Liver (tissue), 8 donors: ENCODE measurements at regions not wholly inside any gene's neighbourhood (a gene's known extent, or its start where the extent isn't known, plus 50 kb on each side); places are given as distances from the start of the nearest gene placed in this dataset.

Source experiments
- DNase-seq: peaks from one replicate; pipeline ENCODE4 v3.0.0-alpha.2; 2017; ENCODE audit warnings: low spot score
- H3K27ac ChIP-seq, 2 donors: one replicate each; pipeline ENCODE4 v1.7.0; 2013; ENCODE audit warnings: inconsistent platforms in 2 of 2, low read length in 2 of 2, control low read depth in 1 of 2, low read depth in 1 of 2, mild to moderate bottlenecking in 1 of 2
- H3K27me3 ChIP-seq, 4 donors: one replicate each; pipeline versions ENCODE4 v1.6.1 to v1.7.0; 2013; ENCODE audit warnings: low read length in 3 of 4, inconsistent platforms in 1 of 4, mild to moderate bottlenecking in 1 of 4, moderate library complexity in 1 of 4; ENCODE audit not compliant: control insufficient read depth in 4 of 4, insufficient read depth in 4 of 4
- H3K36me3 ChIP-seq, 4 donors: one replicate each; pipeline versions ENCODE4 v1.6.1 to v1.7.0; 2013; ENCODE audit warnings: low read length in 3 of 4, mild to moderate bottlenecking in 3 of 4, low read depth in 1 of 4, moderate library complexity in 1 of 4; ENCODE audit not compliant: control insufficient read depth in 4 of 4, insufficient read depth in 3 of 4
- H3K4me1 ChIP-seq, 4 donors: one replicate each; pipeline versions ENCODE4 v1.6.1 to v1.7.0; 2013; ENCODE audit warnings: low read length in 3 of 4, mild to moderate bottlenecking in 3 of 4, moderate library complexity in 1 of 4; ENCODE audit not compliant: control insufficient read depth in 4 of 4, insufficient read depth in 4 of 4
- H3K4me3 ChIP-seq, 3 donors: one replicate each; pipeline versions ENCODE4 v1.6.1 to v1.7.0; 2013; ENCODE audit warnings: low read length in 3 of 3, control low read depth in 1 of 3, low read depth in 1 of 3, mild to moderate bottlenecking in 1 of 3
- H3K9ac ChIP-seq, 2 donors: one replicate each; pipeline ENCODE4 v1.7.0; 2013; ENCODE audit warnings: low read length in 2 of 2, mild to moderate bottlenecking in 2 of 2, moderate library complexity in 2 of 2, control low read depth in 1 of 2, low read depth in 1 of 2
- H3K9me3 ChIP-seq, 4 donors: one replicate each; pipeline versions ENCODE4 v1.6.1 to v1.7.0; 2013; ENCODE audit warnings: low read length in 3 of 4; ENCODE audit not compliant: control insufficient read depth in 4 of 4
- ATF3 ChIP-seq: IDR thresholded peaks from 2 replicates; pipeline ENCODE4 v1.6.1; 2016; ENCODE audit warnings: antibody characterized with exemption
- CTCF ChIP-seq: fragments of 150-350 bp; IDR thresholded peaks from 2 replicates; pipeline ENCODE4 v1.5.1; 2017; ENCODE audit warnings: improper control_type of control experiment, low read depth, low read length; ENCODE audit not compliant: missing input control
- EGR1 ChIP-seq, 2 donors: IDR thresholded peaks; 2 replicates each; pipeline ENCODE4 v1.6.1; 2016 to 2018; ENCODE audit warnings: antibody characterized with exemption in 2 of 2, low read depth in 2 of 2
- FOXA1 ChIP-seq: IDR thresholded peaks from 2 replicates; pipeline ENCODE4 v1.6.1; 2016; ENCODE audit warnings: antibody characterized with exemption
- FOXA2 ChIP-seq: IDR thresholded peaks from 2 replicates; pipeline ENCODE4 v1.6.1; 2016; ENCODE audit warnings: antibody characterized with exemption
- GABPA ChIP-seq, 2 donors: IDR thresholded peaks in 1 of 2; conservative IDR thresholded peaks in 1 of 2; 2 replicates each; pipeline ENCODE4 v1.6.1; 2016; ENCODE audit warnings: antibody characterized with exemption in 2 of 2, mild to moderate bottlenecking in 1 of 2, moderate library complexity in 1 of 2
- HNF4A ChIP-seq, 2 donors: conservative IDR thresholded peaks; 2 replicates each; pipeline ENCODE4 v1.6.1; 2016; ENCODE audit warnings: antibody characterized with exemption in 2 of 2, mild to moderate bottlenecking in 2 of 2
- HNF4G ChIP-seq: IDR thresholded peaks from 2 replicates; pipeline ENCODE4 v1.6.1; 2016; ENCODE audit warnings: antibody characterized with exemption
- JUND ChIP-seq, 2 donors: IDR thresholded peaks; 2 replicates each; pipeline ENCODE4 v1.6.1; 2016; ENCODE audit warnings: antibody characterized with exemption in 2 of 2
- MAX ChIP-seq: IDR thresholded peaks from 2 replicates; pipeline ENCODE4 v1.6.1; 2016; ENCODE audit warnings: antibody characterized with exemption
- NR2F2 ChIP-seq: IDR thresholded peaks from 2 replicates; pipeline ENCODE4 v1.6.1; 2016; ENCODE audit warnings: antibody characterized with exemption
- RAD21 ChIP-seq, 2 donors: IDR thresholded peaks; 2 replicates each; pipeline ENCODE4 v1.6.1; 2016; ENCODE audit warnings: antibody characterized with exemption in 2 of 2, mild to moderate bottlenecking in 2 of 2
- REST ChIP-seq: IDR thresholded peaks from 2 replicates; pipeline ENCODE4 v1.6.1; 2016; ENCODE audit warnings: antibody characterized with exemption, mild to moderate bottlenecking
- RXRA ChIP-seq, 2 donors: IDR thresholded peaks; 2 replicates each; pipeline ENCODE4 v1.6.1; 2017 to 2018; ENCODE audit warnings: antibody characterized with exemption in 2 of 2, mild to moderate bottlenecking in 1 of 2
- SP1 ChIP-seq: IDR thresholded peaks from 2 replicates; pipeline ENCODE4 v1.6.1; 2018; ENCODE audit warnings: antibody characterized with exemption, mild to moderate bottlenecking
- TAF1 ChIP-seq: conservative IDR thresholded peaks from 2 replicates; pipeline ENCODE4 v1.6.1; 2016; ENCODE audit warnings: antibody characterized with exemption, mild to moderate bottlenecking
- YY1 ChIP-seq: IDR thresholded peaks from 2 replicates; pipeline ENCODE4 v1.6.1; 2016; ENCODE audit warnings: antibody characterized with exemption, mild to moderate bottlenecking
- ZBTB33 ChIP-seq: IDR thresholded peaks from 2 replicates; pipeline ENCODE4 v1.6.1; 2016; ENCODE audit warnings: antibody characterized with exemption
- WGBS: extraction: QIAGEN DNeasy Blood & Tissue Kit; methylation state at CpG from one replicate; pipeline ENCODE4 v1.1.7; 2013; 5-methylcytosine and 5-hydroxymethylcytosine counted together
- donor health status: healthy.
- donor health status: healthy.
- donor health status: healthy.
- donor health status: healthy.
- donor health status: healthy.

GRCh38 chr4:185995665-185996064, 73.3 kb upstream of the TLR3 start (continued):
- no peak for TF ChIP-seq REST
- TF ChIP-seq RXRA (IDR thresholded peaks at IDR 0.05): no peak

GRCh38 chr4:185997296-185997695, 71.7 kb upstream of the TLR3 start:
- Histone ChIP-seq H3K4me3 (no peak overlapping the region), H3K36me3 (no peaks in the 10 kb centered on the region), H3K9ac (no peak overlapping the region), H3K4me1 (peaks cover 0 to 9% (median 3%) of the 10 kb centered on the region in 4 donors), H3K27me3 (no peaks in the 10 kb centered on the region), H3K27ac (no peak overlapping the region), H3K9me3 (no peaks in the 10 kb centered on the region)
- no peak for TF ChIP-seq SP1
- TF ChIP-seq TAF1: no peak
- no peak for TF ChIP-seq RXRA (IDR thresholded peaks at IDR 0.05)
- no peak for TF ChIP-seq FOXA1
- no peak for TF ChIP-seq FOXA2
- no peak for TF ChIP-seq HNF4G
- TF ChIP-seq ZBTB33: no peak
- TF ChIP-seq NR2F2: no peak
- TF ChIP-seq CTCF: no peak
- no peak for TF ChIP-seq GABPA (IDR thresholded peaks at IDR 0.05 in 1 of 2, conservative IDR thresholded peaks at IDR 0.05 in 1 of 2)
- TF ChIP-seq HNF4A (conservative IDR thresholded peaks at IDR 0.05): no peak
- no peak for TF ChIP-seq EGR1 (IDR thresholded peaks at IDR 0.05; ENCODE audit: low read depth in 2 of 2)
- no peak for TF ChIP-seq ATF3
- no peak for TF ChIP-seq YY1
- TF ChIP-seq MAX: no peak
- no peak for TF ChIP-seq RAD21 (IDR thresholded peaks at IDR 0.05)
- no peak for TF ChIP-seq JUND (IDR thresholded peaks at IDR 0.05)
- no peak for TF ChIP-seq REST
- no peak for DNase-seq
- WGBS: 87% methylated on average over 7 of the region's 7 CpGs
